Suprapubic skin (tissue), 3 donors: ENCODE measurements at regions not wholly inside any gene's neighbourhood (a gene's known extent, or its start where the extent isn't known, plus 50 kb on each side); places are given as distances from the start of the nearest gene placed in this dataset.

Experiments
- POLR2AphosphoS5 ChIP-seq, 3 donors: sonication (generic); formaldehyde crosslinking; IDR thresholded peaks; one replicate each; pipeline ENCODE4 v1.6.1; 2017; ENCODE audit warnings: antibody characterized with exemption in 3 of 3
- TF ChIP-seq, protein P1 (sequence below), 2 donors: fragments of 200-600 bp in 1 of 2; fragments of 450-650 bp in 1 of 2; sonication (generic) in 1 of 2; IDR thresholded peaks; one replicate each; pipeline ENCODE4 v1.5.1; 2016 to 2019; ENCODE audit warnings: antibody characterized with exemption in 2 of 2, mild to moderate bottlenecking in 1 of 2, moderate library complexity in 1 of 2

GRCh38 chr9:86638109-86638508, 283.9 kb upstream of the TUT7 start:
- TF ChIP-seq POLR2AphosphoS5 (IDR thresholded peaks at IDR 0.05) = no peak
- TF ChIP-seq, protein P1, sequence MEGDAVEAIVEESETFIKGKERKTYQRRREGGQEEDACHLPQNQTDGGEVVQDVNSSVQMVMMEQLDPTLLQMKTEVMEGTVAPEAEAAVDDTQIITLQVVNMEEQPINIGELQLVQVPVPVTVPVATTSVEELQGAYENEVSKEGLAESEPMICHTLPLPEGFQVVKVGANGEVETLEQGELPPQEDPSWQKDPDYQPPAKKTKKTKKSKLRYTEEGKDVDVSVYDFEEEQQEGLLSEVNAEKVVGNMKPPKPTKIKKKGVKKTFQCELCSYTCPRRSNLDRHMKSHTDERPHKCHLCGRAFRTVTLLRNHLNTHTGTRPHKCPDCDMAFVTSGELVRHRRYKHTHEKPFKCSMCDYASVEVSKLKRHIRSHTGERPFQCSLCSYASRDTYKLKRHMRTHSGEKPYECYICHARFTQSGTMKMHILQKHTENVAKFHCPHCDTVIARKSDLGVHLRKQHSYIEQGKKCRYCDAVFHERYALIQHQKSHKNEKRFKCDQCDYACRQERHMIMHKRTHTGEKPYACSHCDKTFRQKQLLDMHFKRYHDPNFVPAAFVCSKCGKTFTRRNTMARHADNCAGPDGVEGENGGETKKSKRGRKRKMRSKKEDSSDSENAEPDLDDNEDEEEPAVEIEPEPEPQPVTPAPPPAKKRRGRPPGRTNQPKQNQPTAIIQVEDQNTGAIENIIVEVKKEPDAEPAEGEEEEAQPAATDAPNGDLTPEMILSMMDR (IDR thresholded peaks at IDR 0.05) = no peak
